GM19468 (cell line): ENCODE measurements at regions not wholly inside any gene's neighbourhood (a gene's known extent, or its start where the extent isn't known, plus 50 kb on each side); places are given as distances from the start of the nearest gene placed in this dataset.
"Not testable (repeated sequence)": the region's sequence is repeated elsewhere in the genome, so short reads cannot be mapped to it uniquely, and the experiment has no call there.

ENCODE experiments used
- ATAC-seq: cut with Tn5 transposase; IDR thresholded peaks from one replicate; pipeline ENCODE4 v1.9.1; 2021; ENCODE audit warnings: mild to moderate bottlenecking, moderate library complexity, moderate number of reproducible peaks; ENCODE audit not compliant: unreplicated experiment; ENCODE audit errors: extremely low read depth

DNA sequence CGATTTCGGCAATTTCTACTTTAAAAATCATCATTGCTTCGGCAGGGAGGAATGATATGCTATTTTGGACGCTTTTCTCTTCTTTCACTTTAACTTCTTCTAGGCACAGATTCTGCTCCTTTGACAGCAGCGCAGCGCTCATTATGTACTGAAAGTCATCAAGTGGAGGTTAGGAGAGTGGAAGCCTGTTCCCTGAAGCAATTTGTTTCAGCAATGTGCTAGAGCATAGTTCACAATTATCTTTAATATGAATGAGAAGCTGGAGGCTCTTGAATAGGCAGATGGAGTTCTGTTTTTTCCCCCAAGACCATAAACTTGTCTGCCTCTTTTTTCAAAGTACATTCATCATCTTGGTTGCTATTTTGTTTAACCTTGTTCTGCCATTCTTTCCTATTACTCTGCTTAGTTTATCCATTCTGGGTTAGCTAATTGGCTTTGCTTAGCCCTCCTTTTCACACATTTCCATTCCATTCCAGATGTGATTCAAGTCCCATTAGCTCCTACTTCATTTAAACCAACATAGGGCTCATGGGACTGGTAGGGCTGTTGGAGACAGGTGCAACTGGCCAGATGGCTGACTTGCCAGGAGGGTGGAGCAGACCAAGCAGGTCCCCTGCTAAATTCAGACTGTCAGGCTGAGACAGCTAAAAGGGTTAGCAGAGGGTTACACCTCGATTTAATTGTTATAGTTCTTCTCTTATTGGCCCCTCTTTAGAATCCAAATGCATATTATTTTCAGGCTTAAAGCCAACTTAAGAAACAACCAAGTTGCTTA is 534.7 kb upstream of the CBLB start:
- no peak for ATAC-seq

DNA sequence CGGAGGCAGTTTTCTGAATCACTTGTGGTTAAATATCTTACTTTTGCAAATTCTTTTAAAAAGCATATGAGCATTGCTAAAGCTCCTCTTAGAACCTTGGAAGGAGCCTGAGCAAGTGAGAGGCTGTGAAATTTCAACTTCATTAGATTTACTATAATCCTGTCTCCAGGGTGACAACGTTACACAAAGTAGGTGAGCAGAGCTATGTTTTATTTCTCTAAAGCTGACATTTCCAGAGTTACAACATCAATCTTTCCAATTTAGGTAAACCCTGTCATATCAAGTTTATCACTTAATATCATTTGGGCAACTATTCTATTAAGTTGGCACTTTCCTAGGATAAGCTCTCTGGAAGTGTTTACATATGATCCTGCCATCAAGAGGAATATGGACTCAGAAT is 544.9 kb upstream of the CBLB start:
- no peak for ATAC-seq

DNA sequence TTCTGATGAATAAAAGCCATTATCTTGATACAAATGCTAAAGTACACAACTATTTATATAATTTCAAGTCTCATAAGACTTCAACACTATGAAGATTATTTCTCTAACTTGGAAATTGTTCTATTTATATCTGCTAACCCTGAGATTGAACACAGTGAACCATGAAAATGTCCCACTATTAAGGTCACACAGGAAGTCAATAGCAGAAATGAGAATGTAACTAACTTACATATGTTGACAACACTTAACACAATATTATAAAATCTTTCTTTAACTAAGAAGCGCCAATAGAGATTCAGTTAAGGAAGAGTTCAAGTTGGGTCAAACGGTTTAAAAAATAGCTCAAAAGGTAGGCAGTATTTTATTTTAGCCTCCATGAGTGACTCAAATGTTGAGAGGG is 551.8 kb upstream of the CBLB start:
- no peak for ATAC-seq

DNA sequence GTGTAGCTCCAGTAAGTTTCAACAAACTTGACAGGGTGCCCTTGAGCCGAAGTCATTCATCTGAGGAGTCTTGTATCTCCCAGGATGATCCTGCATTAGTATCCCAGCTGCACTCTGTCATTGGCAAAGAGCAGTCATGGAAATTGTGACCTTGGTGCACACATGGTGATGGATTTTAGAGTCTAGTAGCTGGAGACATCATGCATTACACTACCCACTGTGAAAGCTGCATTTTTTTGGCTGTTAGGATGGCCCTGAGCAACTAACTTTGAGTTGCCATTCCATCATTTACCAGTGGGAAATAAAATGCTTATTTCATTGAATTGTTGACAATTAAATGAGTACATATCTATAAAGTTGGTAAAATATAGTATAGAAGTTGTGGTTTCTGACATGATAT is 552.6 kb upstream of the CBLB start:
- no peak for ATAC-seq

DNA sequence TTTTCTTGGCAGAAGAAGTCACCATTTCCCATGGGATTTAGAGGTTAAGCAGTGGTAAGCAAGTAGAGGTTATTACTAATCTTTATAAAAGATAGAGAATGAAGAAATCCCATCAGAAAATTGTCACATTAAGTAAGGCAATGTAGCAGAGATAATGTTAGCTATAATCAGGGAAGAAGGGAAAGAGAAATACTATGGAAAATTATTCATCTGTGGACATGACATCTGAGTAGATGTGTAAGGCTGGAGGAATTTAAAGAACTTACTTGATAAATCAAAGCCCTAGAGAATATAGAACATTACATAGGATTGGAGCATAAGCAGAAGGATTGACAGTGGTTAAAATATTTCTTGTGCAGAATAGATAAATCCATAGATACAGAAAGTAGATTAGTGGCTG is 553.1 kb upstream of the CBLB start:
- ATAC-seq, result no peak

DNA sequence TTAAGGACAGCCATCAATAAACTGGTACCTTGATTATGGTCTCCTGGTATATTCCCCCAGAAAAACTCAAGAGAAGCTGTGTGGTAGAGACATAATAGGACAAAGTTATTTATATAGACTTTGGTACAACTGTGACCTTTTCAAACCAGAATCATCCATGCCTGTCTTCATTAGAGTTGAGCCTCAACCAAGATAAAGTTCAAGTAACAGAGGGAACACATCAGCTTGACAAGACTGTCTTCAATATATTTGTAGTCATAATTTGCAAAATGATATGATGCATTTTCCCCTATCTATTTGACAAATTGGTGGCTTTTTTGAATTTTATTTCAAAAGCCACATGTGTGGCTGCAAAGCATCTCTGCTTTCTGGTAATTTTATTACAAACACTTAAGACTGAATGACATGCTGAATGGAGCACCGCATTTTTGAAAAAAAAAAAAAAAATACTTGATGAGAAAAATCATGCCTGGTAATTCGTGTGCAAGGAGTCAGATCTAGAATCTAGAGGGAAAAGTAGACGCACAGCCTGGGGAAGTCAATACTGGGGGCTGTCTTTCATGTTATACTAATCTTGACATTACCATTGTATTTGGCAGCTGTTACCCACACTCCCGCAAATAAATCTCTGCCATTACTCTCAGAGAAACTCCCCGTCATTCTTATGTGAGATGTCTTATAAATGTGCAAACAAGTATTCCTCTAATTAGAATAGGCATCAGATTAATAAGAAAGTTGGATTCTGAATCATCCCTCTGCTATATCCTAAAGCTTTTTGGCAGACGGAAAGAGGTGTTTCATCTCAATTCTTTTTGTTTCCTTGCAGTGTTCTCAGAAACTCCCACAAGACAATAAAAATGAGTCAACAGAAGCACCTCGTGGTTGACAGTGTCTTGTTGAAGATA is 554.8 kb upstream of the CBLB start:
- ATAC-seq, result no peak

DNA sequence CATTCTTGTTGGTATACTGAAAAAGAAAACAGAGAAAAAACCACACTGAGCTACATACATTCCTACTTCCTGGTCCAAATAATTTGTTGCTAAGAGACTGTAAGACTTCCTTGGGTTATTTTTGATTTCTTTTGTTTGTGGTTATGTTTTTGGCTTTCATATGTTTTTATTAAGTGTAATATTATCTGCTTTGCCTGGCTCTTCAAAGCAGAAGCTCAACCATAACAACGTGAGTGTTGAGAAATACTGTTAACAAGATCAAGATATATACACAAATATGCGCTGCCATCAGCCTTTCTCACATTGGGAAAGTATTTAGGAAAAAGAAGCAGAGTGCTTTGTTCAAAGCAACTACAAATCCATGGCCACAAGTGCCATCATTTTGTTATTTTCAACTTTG is 556.2 kb upstream of the CBLB start:
- ATAC-seq, result no peak

DNA sequence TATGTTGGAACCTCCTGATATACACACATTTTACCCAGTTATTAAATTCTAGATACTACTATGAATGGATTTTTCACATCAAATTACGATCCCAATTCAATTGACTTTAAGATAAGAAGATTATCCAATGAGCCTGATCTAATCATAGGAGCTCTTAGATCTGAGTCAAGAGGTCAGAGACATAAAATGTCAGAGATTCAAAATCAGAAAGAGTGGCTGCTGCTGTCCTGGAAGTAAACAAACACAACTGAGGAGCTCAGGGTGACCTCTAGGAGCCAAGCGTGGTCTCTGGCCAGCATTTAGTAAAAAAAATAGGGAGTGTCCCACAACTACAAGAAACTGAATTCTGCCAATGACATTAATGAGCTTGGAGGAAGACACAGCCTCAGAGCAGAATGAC is 557.1 kb upstream of the CBLB start:
- no peak for ATAC-seq

DNA sequence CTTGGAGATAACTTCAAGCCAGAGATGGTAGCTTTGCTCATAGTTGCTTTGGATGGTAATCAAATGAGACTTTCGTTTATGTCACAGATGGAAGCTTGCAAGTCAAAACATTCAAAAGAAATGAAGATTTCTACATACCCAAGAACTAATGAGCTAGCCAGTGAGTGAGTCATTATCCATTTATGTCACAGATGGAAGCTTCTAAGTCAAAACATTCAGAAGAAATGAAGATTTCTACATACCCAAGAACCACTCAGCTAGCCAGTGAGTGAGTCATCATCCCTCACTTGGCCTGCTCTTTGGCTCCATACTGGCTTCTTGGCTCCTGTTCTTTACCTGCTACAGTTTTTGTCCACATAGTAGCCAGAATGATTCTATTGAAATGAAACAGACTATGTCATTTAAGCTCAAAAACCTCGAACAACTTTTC is 559.8 kb upstream of the CBLB start:
- ATAC-seq, result no peak

DNA sequence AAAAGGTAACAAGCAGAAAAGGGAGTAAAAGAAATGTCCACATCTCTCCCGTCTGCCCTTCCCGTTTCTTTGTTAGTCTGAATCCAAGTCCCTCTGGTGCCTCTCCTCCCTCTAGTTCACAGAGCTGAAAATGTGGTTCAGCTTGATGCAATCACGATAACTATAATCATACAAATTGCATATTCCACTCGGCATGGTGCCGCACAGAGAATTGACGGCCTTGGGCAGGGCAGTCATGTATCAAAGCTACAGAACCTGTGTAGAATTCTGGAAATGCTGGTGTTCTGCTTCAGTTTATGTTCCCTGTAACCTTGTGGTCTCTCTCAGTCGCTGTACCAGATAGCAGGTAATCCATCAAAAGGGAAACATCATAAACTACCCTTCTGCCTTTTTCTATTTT is 562.9 kb upstream of the CBLB start:
- ATAC-seq, result no peak

DNA sequence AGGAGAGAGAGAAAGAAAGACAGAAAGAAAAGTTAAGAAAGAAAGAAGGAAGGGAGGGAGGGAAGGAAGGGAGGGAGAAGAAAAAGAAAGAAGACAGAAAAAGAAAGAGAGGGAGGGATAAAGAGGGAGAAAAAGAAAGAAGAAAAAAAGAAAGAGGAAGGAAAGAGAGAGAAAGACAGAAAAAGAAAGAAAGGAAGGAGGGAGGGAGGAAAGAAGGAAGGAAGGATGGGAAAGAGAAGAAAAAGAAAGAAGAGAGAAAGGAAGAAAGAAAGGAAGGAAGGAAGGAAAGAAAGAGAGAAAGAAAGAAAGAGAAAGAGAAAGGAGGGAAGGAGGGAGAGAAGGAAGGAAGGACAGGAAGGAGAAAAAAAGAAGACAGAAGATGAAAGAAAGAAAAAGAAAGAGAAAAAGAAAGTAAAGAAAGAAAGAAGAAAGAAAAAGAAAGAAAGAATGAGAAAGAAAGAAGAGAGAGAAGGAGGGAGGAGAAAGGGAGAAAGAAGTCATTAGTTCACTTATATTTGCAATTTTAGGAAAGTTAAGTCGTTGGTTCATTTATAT is 567.2 kb upstream of the CBLB start:
- no peak for ATAC-seq

DNA sequence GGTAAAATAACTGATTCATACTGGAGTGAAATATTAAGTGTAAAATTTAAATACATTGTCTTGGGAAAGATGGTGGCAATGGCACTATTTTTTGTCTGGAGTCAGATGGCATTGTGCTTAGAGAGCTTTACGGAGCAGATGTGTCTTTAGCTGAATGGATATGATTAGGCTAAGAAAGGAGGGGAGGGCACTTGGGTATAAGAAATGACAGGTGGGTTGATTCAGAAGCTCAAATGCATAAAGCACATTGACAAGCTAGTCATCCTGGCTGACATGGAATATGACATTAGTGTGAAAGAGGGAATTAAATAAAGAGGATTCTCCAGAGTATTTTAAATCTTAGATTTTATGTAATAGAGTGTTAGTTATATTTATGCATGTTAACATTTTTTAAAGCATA is 570.1 kb upstream of the CBLB start:
- ATAC-seq, result no peak

DNA sequence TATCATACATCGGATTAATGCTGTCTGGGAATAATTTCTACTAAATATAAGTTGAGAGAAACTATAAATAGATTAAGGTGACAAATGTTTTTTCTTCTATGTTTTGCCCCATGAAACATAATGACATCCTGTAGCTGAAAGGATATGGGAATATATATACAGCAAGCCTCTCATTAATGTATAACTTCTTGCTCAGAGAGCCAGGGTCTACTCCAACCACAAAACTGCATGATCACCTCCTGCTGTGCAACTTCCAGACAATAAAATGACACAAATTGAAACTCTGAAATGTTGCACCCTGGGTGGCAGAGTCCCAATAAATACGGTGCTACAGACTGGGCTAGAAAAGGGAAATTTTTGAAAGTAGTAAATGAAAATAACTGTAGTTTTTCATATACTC is 571.9 kb upstream of the CBLB start:
- ATAC-seq, result no peak

DNA sequence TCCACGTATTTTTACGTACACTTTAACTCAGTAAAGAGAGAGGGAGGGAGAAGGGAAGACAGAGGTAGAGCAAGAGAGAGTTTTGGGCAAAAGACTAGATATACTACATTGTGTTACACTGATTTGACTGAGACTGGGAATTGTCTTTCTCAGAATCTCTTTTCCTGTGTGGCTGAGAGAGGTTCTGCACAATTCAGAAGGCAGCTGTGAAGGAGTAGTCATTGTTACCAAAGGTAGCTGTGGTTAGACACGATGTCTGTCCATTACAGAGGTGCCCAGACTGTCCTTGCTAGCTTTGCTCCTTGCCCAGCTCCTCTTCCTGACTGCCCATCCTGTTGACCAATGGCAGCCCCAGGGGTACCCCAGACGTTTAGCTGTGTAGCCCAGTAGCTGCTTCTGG is 577.5 kb upstream of the CBLB start:
- ATAC-seq, result no peak

DNA sequence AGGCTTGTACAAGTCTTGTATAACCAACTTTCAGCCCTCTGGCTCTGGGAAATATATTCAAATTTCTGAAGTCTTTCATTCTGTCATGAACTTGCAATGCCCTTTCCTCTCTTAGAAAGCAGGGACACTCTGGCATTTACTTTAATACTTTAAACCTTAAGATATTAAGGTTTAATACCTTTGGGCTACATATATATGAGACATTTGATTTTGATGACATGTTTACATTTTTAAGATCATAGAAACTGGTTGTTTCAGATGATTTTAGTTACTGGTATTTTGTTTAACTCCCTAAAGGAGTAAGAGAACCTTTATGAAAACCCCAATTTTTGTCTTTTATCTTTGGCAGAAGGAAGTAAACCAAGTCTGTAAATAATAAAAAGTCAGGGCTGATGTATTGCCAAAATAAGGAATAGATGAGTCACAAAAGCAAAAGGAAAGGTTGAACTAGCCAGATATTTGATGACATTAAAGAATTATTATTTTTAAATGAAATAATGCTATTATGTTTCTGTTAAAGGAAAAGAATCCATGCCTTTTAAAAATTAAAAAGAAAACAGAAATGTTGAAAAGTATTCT is 579.0 kb upstream of the CBLB start:
- no peak for ATAC-seq

DNA sequence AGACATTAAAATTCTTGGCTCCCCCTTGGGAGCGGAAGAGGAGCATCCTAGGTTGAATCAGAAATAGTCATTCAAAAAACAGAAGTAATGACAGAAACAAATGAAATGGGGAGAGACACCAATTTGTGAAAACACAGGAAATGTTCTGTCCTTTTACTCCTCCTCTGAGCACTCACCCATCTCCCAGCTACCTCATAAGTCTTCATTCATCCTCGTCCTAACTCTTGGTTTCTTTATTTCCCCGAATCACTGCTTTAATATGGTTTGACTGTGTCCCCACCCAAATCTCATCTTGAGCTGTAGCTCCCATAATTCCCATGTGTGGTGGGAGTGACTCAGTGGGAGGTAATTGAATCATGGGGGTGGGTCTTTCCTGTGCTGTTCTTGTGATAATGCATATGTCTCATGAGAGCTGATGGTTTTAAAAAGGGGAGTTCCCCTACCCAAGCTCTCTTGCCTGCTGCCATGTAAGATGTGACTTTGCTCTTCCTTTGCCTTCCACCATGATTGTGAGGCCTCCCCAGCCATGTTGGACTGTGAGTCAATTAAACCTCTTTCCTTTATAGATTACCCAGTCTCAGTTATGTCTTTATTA is 579.7 kb upstream of the CBLB start:
- ATAC-seq, result not testable (repeated sequence)

DNA sequence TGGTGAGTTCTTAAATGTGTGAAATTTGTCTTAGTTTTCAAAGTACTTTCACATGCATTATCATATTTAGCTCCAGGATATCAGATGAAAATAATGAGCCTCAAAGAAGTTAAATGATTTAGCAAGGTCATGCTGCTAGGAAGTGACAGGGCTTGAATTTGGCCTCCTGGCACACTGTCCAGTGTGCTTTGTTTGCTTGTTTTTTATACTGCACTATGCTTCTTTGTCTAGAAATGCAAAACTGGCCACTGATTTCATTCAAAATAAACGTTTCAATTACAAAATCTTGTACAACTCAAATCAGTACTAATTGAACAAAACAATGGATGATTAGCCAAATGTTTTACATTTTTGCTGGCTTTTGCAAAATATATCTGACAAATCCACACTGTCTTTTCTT is 583.3 kb upstream of the CBLB start:
- no peak for ATAC-seq

DNA sequence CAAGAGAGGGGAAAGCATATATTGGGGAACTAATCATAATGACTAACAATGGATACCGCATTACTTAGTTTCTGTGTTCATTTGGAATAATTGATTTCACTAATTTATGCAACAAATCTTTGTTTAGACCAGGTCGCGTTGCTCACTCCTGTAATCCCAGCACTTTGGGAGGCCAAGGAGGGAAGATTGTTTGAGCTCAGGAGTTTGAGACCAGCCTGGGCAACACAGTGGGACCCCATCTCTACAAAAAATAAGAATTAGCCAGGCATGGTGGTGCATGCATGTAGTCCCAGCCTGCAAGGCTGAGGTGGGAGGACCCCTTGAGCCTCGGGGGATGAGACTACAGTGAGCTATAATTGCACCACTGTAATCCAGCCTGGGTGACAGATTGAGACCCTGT is 585.7 kb upstream of the CBLB start:
- ATAC-seq, result no peak

DNA sequence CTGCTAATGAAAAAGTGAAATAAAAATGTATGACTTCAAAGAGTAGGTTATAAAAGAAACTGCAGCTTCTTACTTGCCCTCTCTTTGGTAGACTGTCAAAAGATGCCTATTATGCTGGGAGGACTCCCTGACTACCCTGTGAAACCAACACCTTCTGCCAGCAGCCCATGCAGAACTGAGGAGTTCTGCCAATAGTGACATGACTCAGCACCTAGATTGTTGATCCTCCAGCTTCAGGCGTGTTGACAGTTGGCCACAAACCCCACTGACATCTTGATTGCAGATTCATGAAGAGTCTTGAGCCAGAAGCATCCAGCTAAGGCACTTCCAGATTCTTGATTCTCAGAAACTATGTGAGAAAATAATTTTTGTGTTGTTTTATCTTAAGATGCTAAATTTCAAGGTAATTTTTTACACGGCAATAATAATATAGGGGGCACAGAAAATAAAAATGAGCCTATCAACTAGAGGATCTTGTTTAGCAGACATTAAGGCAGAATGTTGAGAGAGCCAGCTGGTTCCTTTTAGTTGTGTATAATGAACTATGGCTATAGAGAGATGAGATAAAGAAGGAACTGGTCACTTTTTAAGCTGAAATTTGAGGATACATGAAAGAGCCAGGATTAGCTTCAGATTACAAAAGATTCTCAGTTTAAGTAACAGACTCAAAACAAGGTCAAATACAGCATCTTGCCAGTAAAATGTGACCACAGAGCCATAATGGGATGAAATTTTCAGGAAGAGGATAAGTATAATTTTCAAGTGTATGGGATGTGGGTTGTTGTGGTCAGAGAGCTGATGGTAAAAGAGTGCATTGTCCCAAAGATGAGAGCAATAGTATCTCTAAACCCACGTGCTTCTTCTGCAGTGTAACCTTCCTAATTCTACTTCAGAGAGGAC is 588.7 kb upstream of the CBLB start:
- peak; percentile 71 for ATAC-seq

DNA sequence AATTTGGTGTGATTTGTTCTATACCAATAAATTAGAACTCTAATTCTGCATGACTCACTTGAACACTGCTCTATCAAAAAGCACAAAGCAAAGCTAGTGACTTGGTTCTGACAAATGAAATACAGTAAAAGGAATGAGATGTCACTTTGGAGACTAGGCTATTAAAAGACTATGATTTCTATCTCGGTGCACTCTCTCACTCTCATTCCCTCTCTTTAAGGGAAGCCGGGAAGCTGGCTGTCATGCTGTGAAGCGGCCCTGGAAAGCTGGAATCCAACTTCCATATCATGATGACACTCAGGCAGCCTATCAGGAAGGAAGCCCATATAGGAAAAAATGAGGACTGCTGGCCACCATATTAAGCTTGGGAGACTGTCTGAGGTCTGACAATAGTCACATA is 590.1 kb upstream of the CBLB start:
- no peak for ATAC-seq
